Hematopoietic multipotent progenitor cell treated with erythropoietin and hydrocortisone succinate and interleukin-3 and kit ligand, for 6 days (in vitro differentiated cells): ENCODE measurements at regions not wholly inside any gene's neighbourhood (a gene's known extent, or its start where the extent isn't known, plus 50 kb on each side); places are given as distances from the start of the nearest gene placed in this dataset.
"Not testable (repeated sequence)": the region's sequence is repeated elsewhere in the genome, so short reads cannot be mapped to it uniquely, and the experiment has no call there.

Source experiments
- DNase-seq: peaks from one replicate; pipeline ENCODE4 v3.0.0-alpha.2; 2015

GRCh38 chr7:48992816-48993215 lies 68.5 kb downstream of the CDC14C start:
- no peak for DNase-seq

GRCh38 chr7:49001610-49002033 lies 77.3 kb downstream of the CDC14C start:
- peak; percentile 68 for DNase-seq

- no peak for DNase-seq
Measured at GRCh38 chr7:49010717-49011116, 86.4 kb downstream of the CDC14C start.

GRCh38 chr7:49014870-49015269 lies 90.5 kb downstream of the CDC14C start:
- no peak for DNase-seq

GRCh38 chr7:49020145-49020544 lies 95.8 kb downstream of the CDC14C start:
- no peak for DNase-seq

- DNase-seq, result no peak
Measured at GRCh38 chr7:49022448-49022847, 98.1 kb downstream of the CDC14C start.

GRCh38 chr7:49023345-49024328 lies 99.3 kb downstream of the CDC14C start:
- DNase-seq, result no peak

GRCh38 chr7:49030221-49030620 lies 105.9 kb downstream of the CDC14C start:
- DNase-seq, result no peak

GRCh38 chr7:49033140-49033539 lies 108.8 kb downstream of the CDC14C start:
- DNase-seq, result not testable (repeated sequence)

- no peak for DNase-seq
Measured at GRCh38 chr7:49037346-49038210, 113.2 kb downstream of the CDC14C start.

- DNase-seq, result no peak
Measured at GRCh38 chr7:49038821-49039358, 114.5 kb downstream of the CDC14C start.

- DNase-seq, result no peak
Measured at GRCh38 chr7:49060743-49061142, 136.4 kb downstream of the CDC14C start.

- DNase-seq, result no peak
Measured at GRCh38 chr7:49074538-49074937, 150.2 kb downstream of the CDC14C start.

GRCh38 chr7:49080896-49081475 lies 156.6 kb downstream of the CDC14C start:
- DNase-seq, result no peak

- DNase-seq, result no peak
Measured at GRCh38 chr7:49088017-49088416, 163.7 kb downstream of the CDC14C start.

GRCh38 chr7:49089717-49090116 lies 165.4 kb downstream of the CDC14C start:
- DNase-seq, result no peak

- no peak for DNase-seq
Measured at GRCh38 chr7:49091089-49091488, 166.7 kb downstream of the CDC14C start.

- no peak for DNase-seq
Measured at GRCh38 chr7:49091519-49091918, 167.2 kb downstream of the CDC14C start.

GRCh38 chr7:49093218-49093617 lies 168.9 kb downstream of the CDC14C start:
- DNase-seq, result no peak

GRCh38 chr7:49094866-49095265 lies 170.5 kb downstream of the CDC14C start:
- no peak for DNase-seq

GRCh38 chr7:49099587-49100326 lies 175.4 kb downstream of the CDC14C start:
- DNase-seq, result peak; percentile 5
